H9 (cell line): ENCODE measurements at regions not wholly inside any gene's neighbourhood (a gene's known extent, or its start where the extent isn't known, plus 50 kb on each side); places are given as distances from the start of the nearest gene placed in this dataset.

Experiments used
- DNase-seq: peaks from one replicate; pipeline ENCODE4 v3.0.0-alpha.2; 2017
- H2AFZ ChIP-seq: one replicate; pipeline ENCODE4 v1.6.1; 2013; ENCODE audit warnings: mild to moderate bottlenecking, low read length, control low read depth, moderate library complexity
- H2AK5ac ChIP-seq: 2 replicates; pipeline ENCODE4 v1.6.1; 2013; ENCODE audit warnings: low read length, control low read depth, mixed read lengths; ENCODE audit not compliant: insufficient read length
- H2BK120ac ChIP-seq: one replicate; pipeline ENCODE4 v1.6.1; 2013; ENCODE audit warnings: low read depth, mild to moderate bottlenecking, low read length, control low read depth, inconsistent platforms; ENCODE audit not compliant: poor library complexity, severe bottlenecking
- H2BK12ac ChIP-seq: 2 replicates; pipeline ENCODE4 v1.6.1; 2013; ENCODE audit warnings: low read length, control low read depth, mixed read lengths, low read depth; ENCODE audit not compliant: insufficient read length
- H2BK15ac ChIP-seq: 2 replicates; pipeline ENCODE4 v1.6.1; 2013; ENCODE audit warnings: low read depth, low read length, control low read depth
- H2BK20ac ChIP-seq: one replicate; pipeline ENCODE4 v1.6.1; 2013; ENCODE audit warnings: low read depth, mild to moderate bottlenecking, low read length, control low read depth, inconsistent platforms; ENCODE audit not compliant: poor library complexity, severe bottlenecking
- H2BK5ac ChIP-seq: 2 replicates; pipeline ENCODE4 v1.6.1; 2013; ENCODE audit warnings: low read length, control low read depth, mixed read lengths; ENCODE audit not compliant: insufficient read length
- H3K14ac ChIP-seq: 2 replicates; pipeline ENCODE4 v1.6.1; 2013; ENCODE audit warnings: low read length, control low read depth; ENCODE audit not compliant: insufficient read depth
- H3K18ac ChIP-seq: 2 replicates; pipeline ENCODE4 v1.6.1; 2013; ENCODE audit warnings: low read depth, mild to moderate bottlenecking, mixed read lengths, low read length, control low read depth; ENCODE audit not compliant: insufficient read length
- H3K23ac ChIP-seq: 2 replicates; pipeline ENCODE4 v1.6.1; 2013; ENCODE audit warnings: low read length, control low read depth, mixed read lengths, low read depth; ENCODE audit not compliant: insufficient read length
- H3K23me2 ChIP-seq: 2 replicates; pipeline ENCODE4 v1.6.1; 2013; ENCODE audit warnings: low read depth, mild to moderate bottlenecking, mixed read lengths, low read length, control low read depth; ENCODE audit not compliant: insufficient read length, poor library complexity, severe bottlenecking
- H3K27ac ChIP-seq: 2 replicates; pipeline ENCODE4 v1.5.1; 2013; ENCODE audit warnings: low read length, control low read depth, mixed read lengths, low read depth; ENCODE audit not compliant: insufficient read length
- H3K27me3 ChIP-seq: 2 replicates; pipeline ENCODE4 v1.6.1; 2013; ENCODE audit warnings: low read length, control low read depth, inconsistent platforms; ENCODE audit not compliant: insufficient read depth
- H3K4ac ChIP-seq: 2 replicates; pipeline ENCODE4 v1.6.1; 2013; ENCODE audit warnings: low read depth, mild to moderate bottlenecking, control low read depth, inconsistent platforms, low read length, moderate library complexity
- H3K4me1 ChIP-seq: 2 replicates; pipeline ENCODE4 v1.6.1; 2013; ENCODE audit warnings: low read length, control low read depth, inconsistent platforms; ENCODE audit not compliant: insufficient read depth
- H3K4me2 ChIP-seq: 2 replicates; pipeline ENCODE4 v1.6.1; 2013; ENCODE audit warnings: low read length, control low read depth, mixed read lengths; ENCODE audit not compliant: insufficient read length, insufficient read depth
- H3K56ac ChIP-seq: 2 replicates; pipeline ENCODE4 v1.6.1; 2013; ENCODE audit warnings: low read depth, mild to moderate bottlenecking, mixed read lengths, low read length, control low read depth; ENCODE audit not compliant: insufficient read length
- H3K79me1 ChIP-seq: 2 replicates; pipeline ENCODE4 v1.6.1; 2013; ENCODE audit warnings: low read depth, mild to moderate bottlenecking, moderate library complexity, low read length, control low read depth, inconsistent platforms; ENCODE audit not compliant: insufficient read depth, poor library complexity, severe bottlenecking
- H3K79me2 ChIP-seq: 2 replicates; pipeline ENCODE4 v1.6.1; 2013; ENCODE audit warnings: low read length, control low read depth, inconsistent platforms; ENCODE audit not compliant: insufficient read depth
- H3K9ac ChIP-seq: 2 replicates; pipeline ENCODE4 v1.6.1; 2013; ENCODE audit warnings: low read length, control low read depth, mixed read lengths; ENCODE audit not compliant: insufficient read length; ENCODE audit errors: extremely low read depth
- H3K9me3 ChIP-seq: one replicate; pipeline ENCODE4 v1.6.1; 2013; ENCODE audit warnings: low read depth, low read length, inconsistent platforms; ENCODE audit not compliant: control insufficient read depth
- H3T11ph ChIP-seq: one replicate; pipeline ENCODE4 v1.6.1; 2013; ENCODE audit warnings: mild to moderate bottlenecking, low read length, control low read depth, inconsistent platforms
- H4K20me1 ChIP-seq: one replicate; pipeline ENCODE4 v1.6.1; 2013; ENCODE audit not compliant: control insufficient read depth, insufficient read length, insufficient read depth
- H4K5ac ChIP-seq: 2 replicates; pipeline ENCODE4 v1.6.1; 2013; ENCODE audit warnings: low read depth, mild to moderate bottlenecking, mixed read lengths, low read length, control low read depth; ENCODE audit not compliant: insufficient read length
- H4K8ac ChIP-seq: replicated peaks from 2 replicates; pipeline ENCODE4 v1.6.1; 2013; ENCODE audit warnings: low read length, control low read depth, mixed read lengths, low read depth; ENCODE audit not compliant: insufficient read length
- H4K91ac ChIP-seq: 2 replicates; pipeline ENCODE4 v1.6.1; 2013; ENCODE audit warnings: low read depth, mild to moderate bottlenecking, moderate library complexity, mixed read lengths, low read length, control low read depth; ENCODE audit not compliant: insufficient read length
- H3K27ac Mint-ChIP-seq, 3 experiments: 2 replicates in 2 of 3; 3 replicates in 1 of 3; pipeline ENCODE4 v1.8.0; 2020 to 2021; ENCODE audit warnings: mixed read lengths in 3 of 3, mild to moderate bottlenecking in 1 of 3, moderate library complexity in 1 of 3
- H3K27me3 Mint-ChIP-seq: 2 replicates; pipeline ENCODE4 v1.8.0; 2021; ENCODE audit warnings: low read depth, mild to moderate bottlenecking, moderate library complexity, mixed read lengths
- H3K36me3 Mint-ChIP-seq, 3 experiments: 2 replicates in 2 of 3; 3 replicates in 1 of 3; pipeline ENCODE4 v1.8.0; 2020 to 2021; ENCODE audit warnings: low read depth in 3 of 3, mixed read lengths in 3 of 3; ENCODE audit not compliant: insufficient read depth in 1 of 3
- H3K4me1 Mint-ChIP-seq, 2 experiments: 2 replicates each; pipeline ENCODE4 v1.8.0; 2020; ENCODE audit warnings: mixed read lengths in 2 of 2
- H3K4me3 Mint-ChIP-seq, 2 experiments: 2 replicates in 1 of 2; 3 replicates in 1 of 2; pipeline ENCODE4 v1.8.0; 2020 to 2021; ENCODE audit warnings: mild to moderate bottlenecking in 2 of 2, mixed read lengths in 2 of 2, moderate library complexity in 1 of 2
- H3K9me3 Mint-ChIP-seq, 2 experiments: 2 replicates in 1 of 2; 3 replicates in 1 of 2; pipeline ENCODE4 v1.8.0; 2020; ENCODE audit warnings: mild to moderate bottlenecking in 2 of 2, mixed read lengths in 2 of 2, moderate library complexity in 1 of 2
- CTCF ChIP-seq: fragments of 200-600 bp; sonication (generic); conservative IDR thresholded peaks from 3 replicates; pipeline ENCODE4 v1.8.0; 2021; ENCODE audit warnings: antibody characterized with exemption, mild to moderate bottlenecking
- WGBS: extraction: QIAGEN DNeasy Blood & Tissue Kit; methylation state at CpG from one replicate; pipeline ENCODE4 v1.1.7; 2013; ENCODE audit warnings: missing lambda C conversion rate, low lambda C conversion rate, mixed read lengths; ENCODE audit not compliant: insufficient read length; ENCODE audit errors: extremely low coverage; 5-methylcytosine and 5-hydroxymethylcytosine counted together

GRCh38 chr2:66153941-66154340, 281.0 kb upstream of the MEIS1 start:
- Histone ChIP-seq H4K5ac (no peak overlapping the region), H3K27me3 (no peaks in the 10 kb centered on the region), H3K9ac (no peak overlapping the region), H2BK120ac (no peak overlapping the region), H3K56ac (no peak overlapping the region), H3K4me2 (no peak overlapping the region), H3K23ac (no peak overlapping the region), H3K23me2 (no peaks in the 10 kb centered on the region), H4K91ac (no peak overlapping the region), H3K4me1 (no peaks in the 10 kb centered on the region), H3K9me3 (no peaks in the 10 kb centered on the region), H3T11ph (no peak overlapping the region), H2BK12ac (no peak overlapping the region), H3K79me1 (no peaks in the 10 kb centered on the region), H2BK20ac (no peak overlapping the region), H3K79me2 (no peaks in the 10 kb centered on the region), H3K18ac (no peak overlapping the region), H2AFZ (no peak overlapping the region), H3K14ac (no peak overlapping the region), H3K4ac (no peak overlapping the region), H2BK15ac (no peak overlapping the region), H3K27ac (no peak overlapping the region), H4K20me1 (no peaks in the 10 kb centered on the region), H4K8ac (no peak overlapping the region), H2AK5ac (no peak overlapping the region), H2BK5ac (no peak overlapping the region)
- no peaks in the 10 kb centered on the region; the same call in 1 of the 2 replicates for H3K27me3 Mint-ChIP-seq
- H3K36me3 Mint-ChIP-seq: peaks cover 0 to 24% (median 13%) of the 10 kb centered on the region in 3 experiments; a peak in 6 of 7 replicates
- DNase-seq: no peak
- TF ChIP-seq CTCF: no peak
- peaks cover 20 to 32% of the 10 kb centered on the region in 2 experiments for H3K9me3 Mint-ChIP-seq
- no CpG with 5 or more reads among the region's 1 CpG for WGBS
- H3K4me3 Mint-ChIP-seq: no peak overlapping the region
- H3K27ac Mint-ChIP-seq: no peak overlapping the region
- H3K4me1 Mint-ChIP-seq: no peaks in the 10 kb centered on the region
